H1 (cell line): ENCODE measurements at regions not wholly inside any gene's neighbourhood (a gene's known extent, or its start where the extent isn't known, plus 50 kb on each side); places are given as distances from the start of the nearest gene placed in this dataset.

ENCODE experiments used
- CHD7 ChIP-seq: fragments of 300-600 bp; sonication (generic); IDR thresholded peaks from 2 replicates; pipeline ENCODE4 v1.7.1; 2012; ENCODE audit warnings: low read length, moderate library complexity, mild to moderate bottlenecking, inconsistent platforms; ENCODE audit not compliant: insufficient replicate concordance

DNA sequence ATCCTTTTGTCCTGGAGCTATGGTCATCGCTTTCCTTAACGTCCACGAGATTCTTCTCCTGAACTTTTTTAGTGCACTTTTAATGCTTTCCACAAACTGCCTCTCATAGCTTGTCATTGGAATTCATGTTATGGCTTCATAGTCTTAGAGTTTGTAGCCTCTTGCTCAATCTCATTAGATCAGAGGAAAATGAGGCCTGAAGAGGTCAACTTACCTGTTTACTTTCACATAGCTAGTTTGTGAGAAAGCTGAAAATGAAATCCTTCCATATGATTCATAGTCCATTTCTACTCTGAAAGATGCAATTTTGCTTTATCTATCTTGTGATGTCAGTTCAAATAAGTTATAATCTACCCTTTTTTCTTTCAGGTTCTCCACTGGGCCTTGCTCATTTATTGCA is 1747.2 kb upstream of the RAG2 start (continued):
- no peak for TF ChIP-seq CHD7
